GM19455 (cell line): ENCODE measurements at regions not wholly inside any gene's neighbourhood (a gene's known extent, or its start where the extent isn't known, plus 50 kb on each side); places are given as distances from the start of the nearest gene placed in this dataset.
"Not testable (repeated sequence)": the region's sequence is repeated elsewhere in the genome, so short reads cannot be mapped to it uniquely, and the experiment has no call there.

Experiments used
- ATAC-seq: cut with Tn5 transposase; IDR thresholded peaks from one replicate; pipeline ENCODE4 v1.9.1; 2021; ENCODE audit not compliant: unreplicated experiment

GRCh38 chr5:42241636-42242035 is 181.6 kb upstream of the GHR start:
- ATAC-seq = no peak

GRCh38 chr5:42242210-42242609 is 181.0 kb upstream of the GHR start:
- ATAC-seq = no peak

GRCh38 chr5:42242881-42243485 is 180.3 kb upstream of the GHR start:
- ATAC-seq = no peak

GRCh38 chr5:42252306-42252705 is 170.9 kb upstream of the GHR start:
- no peak for ATAC-seq

- not testable (repeated sequence) for ATAC-seq
Observed at GRCh38 chr5:42259914-42260313, 163.3 kb upstream of the GHR start.

- no peak for ATAC-seq
Observed at GRCh38 chr5:42267091-42267490, 156.1 kb upstream of the GHR start.

- not testable (repeated sequence) for ATAC-seq
Observed at GRCh38 chr5:42268170-42268569, 155.1 kb upstream of the GHR start.

- ATAC-seq = no peak
Observed at GRCh38 chr5:42268630-42269029, 154.6 kb upstream of the GHR start.

GRCh38 chr5:42270771-42271170 is 152.5 kb upstream of the GHR start:
- ATAC-seq = no peak

GRCh38 chr5:42274913-42275312 is 148.3 kb upstream of the GHR start:
- ATAC-seq = no peak

GRCh38 chr5:42277293-42277692 is 145.9 kb upstream of the GHR start:
- ATAC-seq = no peak

- ATAC-seq = no peak
Observed at GRCh38 chr5:42284584-42284983, 138.7 kb upstream of the GHR start.

- no peak for ATAC-seq
Observed at GRCh38 chr5:42285230-42285629, 138.0 kb upstream of the GHR start.

- no peak for ATAC-seq
Observed at GRCh38 chr5:42300496-42300895, 122.7 kb upstream of the GHR start.

GRCh38 chr5:42301349-42301748 is 121.9 kb upstream of the GHR start:
- no peak for ATAC-seq

- no peak for ATAC-seq
Observed at GRCh38 chr5:42302186-42302585, 121.1 kb upstream of the GHR start.

- ATAC-seq = no peak
Observed at GRCh38 chr5:42306287-42306686, 117.0 kb upstream of the GHR start.

GRCh38 chr5:42309865-42310264 is 113.4 kb upstream of the GHR start:
- no peak for ATAC-seq

- ATAC-seq = no peak
Observed at GRCh38 chr5:42315214-42315613, 108.0 kb upstream of the GHR start.

- ATAC-seq = no peak
Observed at GRCh38 chr5:42317575-42317974, 105.7 kb upstream of the GHR start.

- ATAC-seq = not testable (repeated sequence)
Observed at GRCh38 chr5:42319546-42319945, 103.7 kb upstream of the GHR start.

- no peak for ATAC-seq
Observed at GRCh38 chr5:42321785-42322184, 101.5 kb upstream of the GHR start.

- ATAC-seq = no peak
Observed at GRCh38 chr5:42337143-42337542, 86.1 kb upstream of the GHR start.

GRCh38 chr5:42337607-42338006 is 85.6 kb upstream of the GHR start:
- no peak for ATAC-seq
